ENCODE measurements at regions not wholly inside any gene's neighbourhood (a gene's known extent, or its start where the extent isn't known, plus 50 kb on each side); places are given as distances from the start of the nearest gene placed in this dataset.

GRCh38 chr5:68973696-68974095 lies 120.1 kb upstream of the SLC30A5 start:
- H3K4me3 ChIP-seq: no peak overlapping the region
- no peaks in the 10 kb centered on the region for H3K4me1 ChIP-seq
- H3K27me3 ChIP-seq (ENCODE audit: insufficient read depth in 3 of 3, low read length in 2 of 3): no peaks in the 10 kb centered on the region
- DNase-seq (no peak), ATAC-seq (no peak)
- H3K36me3 ChIP-seq (ENCODE audit: insufficient read depth in 1 of 2, low read depth in 1 of 2): no peaks in the 10 kb centered on the region
- TF ChIP-seq CTCF (IDR thresholded peaks at IDR 0.05): no peak
- intact Hi-C loops (cut with DNase I): no loop called here
- no peak overlapping the region for H3K27ac ChIP-seq
- H3K9me3 ChIP-seq: peaks cover 10% of the 10 kb centered on the region
- 88 to 96% (median 91%) methylated on average over 5 of the region's 5 CpGs for WGBS, 3 donors

- 75 to 82% (median 82%) methylated on average over 2 of the region's 2 CpGs for WGBS, 3 donors
- ATAC-seq: no peak
- Histone ChIP-seq H3K9me3 (peaks cover 3% of the 10 kb centered on the region), H3K36me3 (ENCODE audit: insufficient read depth in 1 of 2, low read depth in 1 of 2) (no peaks in the 10 kb centered on the region), H3K27me3 (ENCODE audit: insufficient read depth in 3 of 3, low read length in 2 of 3) (no peaks in the 10 kb centered on the region), H3K27ac (no peak overlapping the region), H3K4me1 (no peaks in the 10 kb centered on the region), H3K4me3 (no peak overlapping the region)
- intact Hi-C loops (cut with DNase I): no loop called here
- no peak for DNase-seq
- no peak for TF ChIP-seq CTCF (IDR thresholded peaks at IDR 0.05)
Measured at GRCh38 chr5:68983043-68983442, 110.8 kb upstream of the SLC30A5 start.

- peaks cover 3% of the 10 kb centered on the region for H3K9me3 ChIP-seq
- intact Hi-C loops (cut with DNase I): no loop called here
Measured at GRCh38 chr5:68983959-68984358, 109.9 kb upstream of the SLC30A5 start.

GRCh38 chr5:68991279-68992084 lies 102.3 kb upstream of the SLC30A5 start:
- DNase-seq (no peak), ATAC-seq (no peak)
- Histone ChIP-seq H3K27me3 (ENCODE audit: insufficient read depth in 3 of 3, low read length in 2 of 3) (no peaks in the 10 kb centered on the region), H3K4me1 (peaks cover 4% of the 10 kb centered on the region), H3K9me3 (no peaks in the 10 kb centered on the region), H3K36me3 (ENCODE audit: insufficient read depth in 1 of 2, low read depth in 1 of 2) (no peaks in the 10 kb centered on the region), H3K27ac (no peak overlapping the region), H3K4me3 (no peak overlapping the region)
- intact Hi-C loops (cut with DNase I): no loop called here
- WGBS, 3 donors: 87 to 98% (median 92%) methylated on average over 1 of the region's 1 CpG
- no peak for TF ChIP-seq CTCF (IDR thresholded peaks at IDR 0.05)

More at GRCh38 chr5:68983959-68984358, 109.9 kb upstream of the SLC30A5 start:
- H3K4me3 ChIP-seq: no peak overlapping the region
- ATAC-seq: no peak
- no peaks in the 10 kb centered on the region for H3K27me3 ChIP-seq (ENCODE audit: insufficient read depth in 3 of 3, low read length in 2 of 3)
- H3K4me1 ChIP-seq: no peaks in the 10 kb centered on the region
- DNase-seq: no peak
- H3K27ac ChIP-seq: no peak overlapping the region
- no peaks in the 10 kb centered on the region for H3K36me3 ChIP-seq (ENCODE audit: insufficient read depth in 1 of 2, low read depth in 1 of 2)
- 72 to 74% (median 74%) methylated on average over 3 of the region's 3 CpGs for WGBS, 3 donors
- TF ChIP-seq CTCF (IDR thresholded peaks at IDR 0.05): no peak

- WGBS, 3 donors: 72 to 87% (median 74%) methylated on average over 4 of the region's 4 CpGs
- peaks cover 0 to 4% (median 0%) of the 10 kb centered on the region in 3 donors for H3K27me3 ChIP-seq (ENCODE audit: insufficient read depth in 3 of 3, low read length in 2 of 3)
- H3K4me1 ChIP-seq: peaks cover 4% of the 10 kb centered on the region
- intact Hi-C loops (cut with DNase I): no loop called here
- DNase-seq (no peak), ATAC-seq (no peak)
- no peak overlapping the region for H3K4me3 ChIP-seq
- TF ChIP-seq CTCF (IDR thresholded peaks at IDR 0.05): no peak
- H3K9me3 ChIP-seq: no peaks in the 10 kb centered on the region
- no peak overlapping the region for H3K27ac ChIP-seq
- H3K36me3 ChIP-seq (ENCODE audit: insufficient read depth in 1 of 2, low read depth in 1 of 2): no peaks in the 10 kb centered on the region
Measured at GRCh38 chr5:68994645-68995044, 99.2 kb upstream of the SLC30A5 start.
